Activated CD4-positive, CD25-positive, alpha-beta regulatory T cell treated with anti-CD3 and anti-CD28 coated beads, Interleukin-2, amount 50 U/mL, for 72 hours (primary cell): ENCODE measurements at regions not wholly inside any gene's neighbourhood (a gene's known extent, or its start where the extent isn't known, plus 50 kb on each side); places are given as distances from the start of the nearest gene placed in this dataset.

Source experiments
- DNase-seq: peaks from one replicate; pipeline ENCODE4 v3.0.0; 2021

- DNase-seq: no peak
Observed at GRCh38 chr16:73878611-73879010, 418.0 kb upstream of the PSMD7 start.

- DNase-seq: no peak
Observed at GRCh38 chr16:73877150-73877549, 419.5 kb upstream of the PSMD7 start.

- DNase-seq: no peak
Observed at GRCh38 chr16:73875996-73876690, 420.5 kb upstream of the PSMD7 start.

- DNase-seq: no peak
Observed at GRCh38 chr16:73874324-73874723, 422.3 kb upstream of the PSMD7 start.

- DNase-seq: no peak
Observed at GRCh38 chr16:73873643-73874042, 423.0 kb upstream of the PSMD7 start.

GRCh38 chr16:73872856-73873255 lies 423.8 kb upstream of the PSMD7 start:
- no peak for DNase-seq

GRCh38 chr16:73871088-73871733 lies 425.4 kb upstream of the PSMD7 start:
- DNase-seq: no peak

- DNase-seq: no peak
Observed at GRCh38 chr16:73869126-73869525, 427.5 kb upstream of the PSMD7 start.

GRCh38 chr16:73864868-73865267 lies 431.7 kb upstream of the PSMD7 start:
- no peak for DNase-seq

- no peak for DNase-seq
Observed at GRCh38 chr16:73858326-73858725, 438.3 kb upstream of the PSMD7 start.

- DNase-seq: no peak
Observed at GRCh38 chr16:73853968-73854367, 442.6 kb upstream of the PSMD7 start.

- no peak for DNase-seq
Observed at GRCh38 chr16:73852561-73852960, 444.1 kb upstream of the PSMD7 start.

GRCh38 chr16:73848993-73849392 lies 447.6 kb upstream of the PSMD7 start:
- DNase-seq: no peak

GRCh38 chr16:73847090-73847489 lies 449.5 kb upstream of the PSMD7 start:
- no peak for DNase-seq

GRCh38 chr16:73846356-73846755 lies 450.3 kb upstream of the PSMD7 start:
- DNase-seq: no peak

GRCh38 chr16:73846007-73846330 lies 450.6 kb upstream of the PSMD7 start:
- no peak for DNase-seq

GRCh38 chr16:73845238-73846006 lies 451.2 kb upstream of the PSMD7 start:
- DNase-seq: no peak

- no peak for DNase-seq
Observed at GRCh38 chr16:73840728-73841127, 455.9 kb upstream of the PSMD7 start.

- no peak for DNase-seq
Observed at GRCh38 chr16:73831220-73831619, 465.4 kb upstream of the PSMD7 start.

GRCh38 chr16:73823205-73823849 lies 473.3 kb upstream of the PSMD7 start:
- no peak for DNase-seq

- no peak for DNase-seq
Observed at GRCh38 chr16:73817526-73818324, 478.9 kb upstream of the PSMD7 start.

- DNase-seq: no peak
Observed at GRCh38 chr16:73813527-73813926, 483.1 kb upstream of the PSMD7 start.

GRCh38 chr16:73804456-73804855 lies 492.2 kb upstream of the PSMD7 start:
- no peak for DNase-seq
